Caco-2 (cell line): ENCODE measurements at regions not wholly inside any gene's neighbourhood (a gene's known extent, or its start where the extent isn't known, plus 50 kb on each side); places are given as distances from the start of the nearest gene placed in this dataset.

Experiments
- BruUV-seq: library from RNA; stranded (reverse); fragments of 400-500 nt; replicated peaks from 2 replicates; lab custom pipeline; 2021; lab: Mats Ljungman, UMichigan
- CTCF ChIA-PET: fragments of 300-600 bp; sonication (Branson Sonifier 250); formaldehyde crosslinking; loops from one replicate; lab custom pipeline; 2022; ENCODE audit warnings: antibody characterized with exemption; lab: Charles Lee
- POLR2A ChIA-PET: fragments of 300-600 bp; sonication (Branson Sonifier 250); formaldehyde crosslinking; loops from one replicate; lab custom pipeline; 2022; ENCODE audit warnings: antibody characterized with exemption; lab: Charles Lee
- DNase-seq, 2 experiments: peaks; one replicate each; pipeline versions ENCODE4 v3.0.0 to v3.0.0-alpha.2; 2020 to 2022
- H3K27me3 ChIP-seq: replicated peaks from 2 replicates; pipeline ENCODE4 v1.6.0; 2011; ENCODE audit warnings: low read length; ENCODE audit not compliant: control insufficient read depth, insufficient read depth
- H3K36me3 ChIP-seq: 2 replicates; pipeline ENCODE4 v1.5.1; 2011; ENCODE audit warnings: low read length; ENCODE audit not compliant: control insufficient read depth, insufficient read depth
- H3K4me1 ChIP-seq: fragments of 250-450 bp; sonication (Bioruptor Pico); 2 replicates; pipeline ENCODE4 v1.5.1; 2020; ENCODE audit warnings: mild to moderate bottlenecking
- H3K4me3 ChIP-seq: 2 replicates; pipeline ENCODE4 v1.5.1; 2011; ENCODE audit warnings: low read depth, mild to moderate bottlenecking, control low read depth, low read length
- H3K9me3 ChIP-seq: fragments of 250-450 bp; sonication (Bioruptor Pico); 2 replicates; pipeline ENCODE4 v1.5.1; 2020; ENCODE audit warnings: mild to moderate bottlenecking, moderate library complexity
- H3K27ac Mint-ChIP-seq: one replicate; pipeline ENCODE4 v1.8.0; 2022; ENCODE audit warnings: mixed read lengths; ENCODE audit not compliant: unreplicated experiment
- H3K27me3 Mint-ChIP-seq: one replicate; pipeline ENCODE4 v1.8.0; 2022; ENCODE audit warnings: mixed read lengths; ENCODE audit not compliant: insufficient read depth, unreplicated experiment
- H3K36me3 Mint-ChIP-seq: one replicate; pipeline ENCODE4 v1.8.0; 2022; ENCODE audit warnings: mild to moderate bottlenecking, mixed read lengths; ENCODE audit not compliant: insufficient read depth, unreplicated experiment
- H3K4me1 Mint-ChIP-seq: one replicate; pipeline ENCODE4 v1.8.0; 2022; ENCODE audit warnings: low read depth, mixed read lengths; ENCODE audit not compliant: unreplicated experiment
- H3K4me3 Mint-ChIP-seq: one replicate; pipeline ENCODE4 v1.8.0; 2022; ENCODE audit warnings: mild to moderate bottlenecking, moderate library complexity, mixed read lengths; ENCODE audit not compliant: unreplicated experiment
- H3K9me3 Mint-ChIP-seq: one replicate; pipeline ENCODE4 v1.8.0; 2022; ENCODE audit warnings: mixed read lengths; ENCODE audit not compliant: unreplicated experiment
- CTCF ChIP-seq, 2 experiments: fragments of 200-600 bp in 1 of 2; IDR thresholded peaks; 1 replicate in 1 of 2; 2 replicates in 1 of 2; pipeline versions ENCODE4 v1.5.1 to v1.8.0; 2011 to 2022; ENCODE audit warnings: antibody characterized with exemption in 1 of 2, control low read depth in 1 of 2, inconsistent platforms in 1 of 2, low read depth in 1 of 2, low read length in 1 of 2, mild to moderate bottlenecking in 1 of 2, moderate library complexity in 1 of 2; ENCODE audit not compliant: insufficient read depth in 1 of 2, severe bottlenecking in 1 of 2, unreplicated experiment in 1 of 2
- intact Hi-C: fragments of 100-400 bp; cut with micrococcal nuclease; formaldehyde crosslinking; loops from one replicate; pipeline ENCODE4 v1.10.0; 2022; ENCODE audit not compliant: unreplicated experiment

GRCh38 chr4:126465341-126465740 is 1150.6 kb downstream of the FAT4 start:
- DNase-seq: no peak
- intact Hi-C loops: no loop called here
- H3K36me3 Mint-ChIP-seq: no peaks in the 10 kb centered on the region
- no peak for TF ChIP-seq CTCF (IDR thresholded peaks at IDR 0.05; ENCODE audit: insufficient read depth in 1 of 2, low read depth in 1 of 2, low read length in 1 of 2, severe bottlenecking in 1 of 2, unreplicated experiment in 1 of 2)
- ChIA-PET POLR2A (no interaction called here), CTCF (no interaction called here)
- Histone ChIP-seq H3K9me3 (no peaks in the 10 kb centered on the region), H3K27me3 (no peaks in the 10 kb centered on the region), H3K36me3 (no peaks in the 10 kb centered on the region), H3K4me1 (no peaks in the 10 kb centered on the region), H3K4me3 (no peak overlapping the region)
- H3K27ac Mint-ChIP-seq: no peak overlapping the region
- H3K9me3 Mint-ChIP-seq: no peaks in the 10 kb centered on the region
- no peaks in the 10 kb centered on the region for H3K4me1 Mint-ChIP-seq
- no peaks in the 10 kb centered on the region for H3K27me3 Mint-ChIP-seq
- H3K4me3 Mint-ChIP-seq: no peak overlapping the region
- BruUV-seq: no TSS peak

GRCh38 chr4:126466848-126467247 is 1152.1 kb downstream of the FAT4 start:
- ChIA-PET POLR2A (no interaction called here), CTCF (no interaction called here)
- Mint-ChIP-seq H3K4me1 (no peaks in the 10 kb centered on the region), H3K4me3 (no peak overlapping the region), H3K27me3 (no peaks in the 10 kb centered on the region), H3K27ac (no peak overlapping the region), H3K9me3 (no peaks in the 10 kb centered on the region), H3K36me3 (no peaks in the 10 kb centered on the region)
- no peaks in the 10 kb centered on the region for H3K36me3 ChIP-seq
- no peaks in the 10 kb centered on the region for H3K27me3 ChIP-seq
- no peak for TF ChIP-seq CTCF (IDR thresholded peaks at IDR 0.05; ENCODE audit: insufficient read depth in 1 of 2, low read depth in 1 of 2, low read length in 1 of 2, severe bottlenecking in 1 of 2, unreplicated experiment in 1 of 2)
- H3K4me3 ChIP-seq: no peak overlapping the region
- intact Hi-C loops: no loop called here
- DNase-seq: no peak
- no peaks in the 10 kb centered on the region for H3K4me1 ChIP-seq
- no TSS peak for BruUV-seq
- no peaks in the 10 kb centered on the region for H3K9me3 ChIP-seq

- H3K4me3 Mint-ChIP-seq: no peak overlapping the region
- BruUV-seq: no TSS peak
- Histone ChIP-seq H3K4me3 (no peak overlapping the region), H3K27me3 (no peaks in the 10 kb centered on the region), H3K36me3 (no peaks in the 10 kb centered on the region), H3K9me3 (no peaks in the 10 kb centered on the region), H3K4me1 (no peaks in the 10 kb centered on the region)
- H3K36me3 Mint-ChIP-seq: no peaks in the 10 kb centered on the region
- ChIA-PET CTCF (no interaction called here), POLR2A (no interaction called here)
- intact Hi-C loops: no loop called here
- no peak for DNase-seq
- H3K4me1 Mint-ChIP-seq: no peaks in the 10 kb centered on the region
- no peaks in the 10 kb centered on the region for H3K27me3 Mint-ChIP-seq
- no peak overlapping the region for H3K27ac Mint-ChIP-seq
- H3K9me3 Mint-ChIP-seq: no peaks in the 10 kb centered on the region
- TF ChIP-seq CTCF (IDR thresholded peaks at IDR 0.05; ENCODE audit: insufficient read depth in 1 of 2, low read depth in 1 of 2, low read length in 1 of 2, severe bottlenecking in 1 of 2, unreplicated experiment in 1 of 2): no peak
Measured at GRCh38 chr4:126468144-126468543, 1153.4 kb downstream of the FAT4 start.
